ENCODE measurements at regions not wholly inside any gene's neighbourhood (a gene's known extent, or its start where the extent isn't known, plus 50 kb on each side); places are given as distances from the start of the nearest gene placed in this dataset.
"Not testable (repeated sequence)": the region's sequence is repeated elsewhere in the genome, so short reads cannot be mapped to it uniquely, and the experiment has no call there.

- TF ChIP-seq CTCF (IDR thresholded peaks at IDR 0.05; ENCODE audit: poor library complexity); EZH2 (IDR thresholded peaks at IDR 0.05; ENCODE audit: borderline replicate concordance); EZH2phosphoT487 (IDR thresholded peaks at IDR 0.05; ENCODE audit: low read depth, severe bottlenecking, unreplicated experiment): not testable (repeated sequence)
These were observed 190.1 kb downstream of the ADRA2C start for GRCh38 chr4:3956165-3956867.

All from hepatocyte (in vitro differentiated cells).